SU-DHL-6 (cell line): ENCODE measurements at regions not wholly inside any gene's neighbourhood (a gene's known extent, or its start where the extent isn't known, plus 50 kb on each side); places are given as distances from the start of the nearest gene placed in this dataset.

ENCODE experiments used
- EZH2phosphoT487 ChIP-seq: fragments of 200-600 bp; sonication (generic), shearing (Covaris generic); conservative IDR thresholded peaks from 2 replicates; pipeline ENCODE4 v1.6.1; 2018; ENCODE audit warnings: mild to moderate bottlenecking, antibody characterized with exemption, low read length, moderate library complexity, mixed read lengths
- TF ChIP-seq, protein P1 (sequence below): fragments of 200-600 bp; sonication (generic); IDR thresholded peaks from one replicate; pipeline ENCODE4 v1.5.1; 2017; ENCODE audit warnings: antibody characterized with exemption, mild to moderate bottlenecking, low read length, moderate library complexity; ENCODE audit not compliant: insufficient read depth, poor library complexity, severe bottlenecking

DNA sequence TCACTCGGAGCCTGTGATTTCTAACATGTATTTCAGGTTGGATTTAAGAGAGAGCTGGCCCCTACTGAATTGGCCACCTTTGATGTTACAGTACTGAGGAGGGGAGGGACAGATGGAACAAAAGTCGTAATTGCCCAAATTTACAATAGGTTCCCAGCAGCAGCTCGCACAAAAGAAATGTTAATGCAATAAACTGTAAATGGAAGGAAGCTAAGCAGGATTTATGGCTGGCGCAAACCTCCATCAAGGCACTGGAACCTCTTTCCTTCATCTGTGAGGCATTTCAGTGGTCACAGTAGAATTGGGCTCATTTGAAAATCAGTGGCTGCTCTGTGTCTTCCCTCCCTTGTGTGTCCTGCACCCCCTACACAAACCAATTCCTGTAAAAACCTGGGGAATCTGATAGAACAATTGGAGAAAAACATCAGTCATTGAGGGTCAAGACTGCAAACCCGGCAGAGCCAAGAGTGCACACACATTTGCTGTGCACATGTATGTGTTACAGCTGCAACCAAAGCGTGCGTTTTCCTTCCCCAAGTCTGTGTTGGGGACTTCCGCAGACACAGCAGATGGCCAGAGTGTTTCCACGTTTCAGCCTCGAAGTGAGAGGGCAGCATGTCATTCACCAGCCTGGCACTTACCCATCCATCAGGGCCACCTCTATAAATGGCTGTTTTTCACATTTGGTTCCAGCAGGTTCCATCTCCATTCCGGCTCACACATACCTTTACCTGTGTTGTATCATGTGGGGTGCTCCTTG lies 192.8 kb downstream of the TM9SF2 start:
- TF ChIP-seq, protein P1, sequence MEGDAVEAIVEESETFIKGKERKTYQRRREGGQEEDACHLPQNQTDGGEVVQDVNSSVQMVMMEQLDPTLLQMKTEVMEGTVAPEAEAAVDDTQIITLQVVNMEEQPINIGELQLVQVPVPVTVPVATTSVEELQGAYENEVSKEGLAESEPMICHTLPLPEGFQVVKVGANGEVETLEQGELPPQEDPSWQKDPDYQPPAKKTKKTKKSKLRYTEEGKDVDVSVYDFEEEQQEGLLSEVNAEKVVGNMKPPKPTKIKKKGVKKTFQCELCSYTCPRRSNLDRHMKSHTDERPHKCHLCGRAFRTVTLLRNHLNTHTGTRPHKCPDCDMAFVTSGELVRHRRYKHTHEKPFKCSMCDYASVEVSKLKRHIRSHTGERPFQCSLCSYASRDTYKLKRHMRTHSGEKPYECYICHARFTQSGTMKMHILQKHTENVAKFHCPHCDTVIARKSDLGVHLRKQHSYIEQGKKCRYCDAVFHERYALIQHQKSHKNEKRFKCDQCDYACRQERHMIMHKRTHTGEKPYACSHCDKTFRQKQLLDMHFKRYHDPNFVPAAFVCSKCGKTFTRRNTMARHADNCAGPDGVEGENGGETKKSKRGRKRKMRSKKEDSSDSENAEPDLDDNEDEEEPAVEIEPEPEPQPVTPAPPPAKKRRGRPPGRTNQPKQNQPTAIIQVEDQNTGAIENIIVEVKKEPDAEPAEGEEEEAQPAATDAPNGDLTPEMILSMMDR = no peak
- no peak for TF ChIP-seq EZH2phosphoT487
